SK-N-SH (cell line): ENCODE measurements at regions not wholly inside any gene's neighbourhood (a gene's known extent, or its start where the extent isn't known, plus 50 kb on each side); places are given as distances from the start of the nearest gene placed in this dataset.

Experiments used
- REST ChIP-seq: IDR thresholded peaks from 2 replicates; pipeline ENCODE4 v1.6.1; 2012; ENCODE audit warnings: mild to moderate bottlenecking, low read depth, low read length, moderate library complexity
- TF ChIP-seq, protein P1 (sequence below): fragments of 200-600 bp; sonication (generic); IDR thresholded peaks from 2 replicates; pipeline ENCODE4 v1.6.1; 2017; ENCODE audit warnings: antibody characterized with exemption, mild to moderate bottlenecking, moderate library complexity

GRCh38 chr2:104938231-104938941 is 84.5 kb downstream of the POU3F3 start:
- TF ChIP-seq, protein P1, sequence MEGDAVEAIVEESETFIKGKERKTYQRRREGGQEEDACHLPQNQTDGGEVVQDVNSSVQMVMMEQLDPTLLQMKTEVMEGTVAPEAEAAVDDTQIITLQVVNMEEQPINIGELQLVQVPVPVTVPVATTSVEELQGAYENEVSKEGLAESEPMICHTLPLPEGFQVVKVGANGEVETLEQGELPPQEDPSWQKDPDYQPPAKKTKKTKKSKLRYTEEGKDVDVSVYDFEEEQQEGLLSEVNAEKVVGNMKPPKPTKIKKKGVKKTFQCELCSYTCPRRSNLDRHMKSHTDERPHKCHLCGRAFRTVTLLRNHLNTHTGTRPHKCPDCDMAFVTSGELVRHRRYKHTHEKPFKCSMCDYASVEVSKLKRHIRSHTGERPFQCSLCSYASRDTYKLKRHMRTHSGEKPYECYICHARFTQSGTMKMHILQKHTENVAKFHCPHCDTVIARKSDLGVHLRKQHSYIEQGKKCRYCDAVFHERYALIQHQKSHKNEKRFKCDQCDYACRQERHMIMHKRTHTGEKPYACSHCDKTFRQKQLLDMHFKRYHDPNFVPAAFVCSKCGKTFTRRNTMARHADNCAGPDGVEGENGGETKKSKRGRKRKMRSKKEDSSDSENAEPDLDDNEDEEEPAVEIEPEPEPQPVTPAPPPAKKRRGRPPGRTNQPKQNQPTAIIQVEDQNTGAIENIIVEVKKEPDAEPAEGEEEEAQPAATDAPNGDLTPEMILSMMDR, result no peak
- TF ChIP-seq REST, result no peak
